Natural killer cell (primary cell): ENCODE measurements at regions not wholly inside any gene's neighbourhood (a gene's known extent, or its start where the extent isn't known, plus 50 kb on each side); places are given as distances from the start of the nearest gene placed in this dataset.

Experiments used
- ATAC-seq, 3 donors: fragments of 150-1000 bp in 2 of 3; fragments of 200-7000 bp in 1 of 3; cut with Tn5 transposase; 1 replicate in 1 of 3; 2 replicates in 2 of 3; pipeline ENCODE4 v1.10.0; 2021; ENCODE audit warnings: mild to moderate bottlenecking in 2 of 3, moderate library complexity in 2 of 3
- DNase-seq, 2 donors: peaks; one replicate each; pipeline versions ENCODE4 v3.0.0 to v3.0.0-alpha.2; 2013 to 2021; ENCODE audit warnings: mixed read lengths in 1 of 2
- H3K27ac ChIP-seq: one replicate; pipeline ENCODE4 v1.5.1; 2013; ENCODE audit warnings: mild to moderate bottlenecking, low read length
- H3K27me3 ChIP-seq: one replicate; pipeline ENCODE4 v1.6.1; 2013; ENCODE audit warnings: low read length; ENCODE audit not compliant: control insufficient read depth, insufficient read depth
- H3K36me3 ChIP-seq: one replicate; pipeline ENCODE4 v1.6.1; 2013; ENCODE audit warnings: low read length; ENCODE audit not compliant: control insufficient read depth, insufficient read depth
- H3K4me1 ChIP-seq: one replicate; pipeline ENCODE4 v1.6.1; 2013; ENCODE audit warnings: low read length; ENCODE audit not compliant: control insufficient read depth, insufficient read depth
- H3K4me3 ChIP-seq: one replicate; pipeline ENCODE4 v1.5.1; 2013; ENCODE audit warnings: low read length
- H3K9me3 ChIP-seq: one replicate; pipeline ENCODE4 v1.6.1; 2013; ENCODE audit warnings: low read length; ENCODE audit not compliant: control insufficient read depth, insufficient read depth
- H3K27ac Mint-ChIP-seq, 2 donors: one replicate each; pipeline ENCODE4 v1.8.0; 2022; ENCODE audit warnings: mild to moderate bottlenecking in 2 of 2, mixed read lengths in 2 of 2, moderate library complexity in 1 of 2
- H3K27me3 Mint-ChIP-seq, 2 donors: one replicate each; pipeline ENCODE4 v1.8.0; 2022; ENCODE audit warnings: low read depth in 2 of 2, mixed read lengths in 2 of 2
- H3K36me3 Mint-ChIP-seq: one replicate; pipeline ENCODE4 v1.8.0; 2022; ENCODE audit warnings: mixed read lengths
- H3K4me1 Mint-ChIP-seq, 2 donors: one replicate each; pipeline ENCODE4 v1.8.0; 2022; ENCODE audit warnings: mixed read lengths in 2 of 2
- H3K4me3 Mint-ChIP-seq: one replicate; pipeline ENCODE4 v1.8.0; 2022; ENCODE audit warnings: mild to moderate bottlenecking, moderate library complexity, mixed read lengths
- H3K9me3 Mint-ChIP-seq, 2 donors: one replicate each; pipeline ENCODE4 v1.8.0; 2022; ENCODE audit warnings: mixed read lengths in 2 of 2
- WGBS: methylation state at CpG from one replicate; pipeline ENCODE4 v1.1.7; 2013; ENCODE audit warnings: missing lambda C conversion rate; ENCODE audit not compliant: insufficient coverage; 5-methylcytosine and 5-hydroxymethylcytosine counted together
- intact Hi-C: fragments of 100-400 bp; cut with micrococcal nuclease; formaldehyde crosslinking; loops from one replicate; pipeline ENCODE4 v1.14.2; 2022
- TF ChIP-seq, protein P1 (sequence below): fragments of 200-600 bp; IDR thresholded peaks from one replicate; pipeline ENCODE4 v1.8.0; 2022; ENCODE audit warnings: antibody characterized with exemption

DNA sequence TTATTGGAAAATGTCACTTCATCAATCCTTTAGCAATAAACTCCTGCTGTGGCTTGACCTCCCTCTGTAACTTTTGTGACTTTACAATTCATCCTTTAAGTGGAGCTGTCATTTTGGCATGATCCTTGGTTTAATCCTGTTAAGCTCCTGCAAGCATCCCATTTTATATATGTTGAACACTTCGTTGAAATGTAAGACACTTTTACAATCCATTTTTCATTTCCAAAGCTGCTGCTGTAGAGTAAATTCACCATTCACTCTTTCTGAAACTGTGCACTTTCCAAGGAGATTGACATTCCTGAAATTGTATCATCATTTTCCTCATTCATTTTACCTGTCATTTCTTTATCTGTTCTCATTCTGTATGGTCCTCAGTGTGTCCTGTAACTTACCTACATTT, 1003.2 kb upstream of the GOT2 start:
- TF ChIP-seq, protein P1, sequence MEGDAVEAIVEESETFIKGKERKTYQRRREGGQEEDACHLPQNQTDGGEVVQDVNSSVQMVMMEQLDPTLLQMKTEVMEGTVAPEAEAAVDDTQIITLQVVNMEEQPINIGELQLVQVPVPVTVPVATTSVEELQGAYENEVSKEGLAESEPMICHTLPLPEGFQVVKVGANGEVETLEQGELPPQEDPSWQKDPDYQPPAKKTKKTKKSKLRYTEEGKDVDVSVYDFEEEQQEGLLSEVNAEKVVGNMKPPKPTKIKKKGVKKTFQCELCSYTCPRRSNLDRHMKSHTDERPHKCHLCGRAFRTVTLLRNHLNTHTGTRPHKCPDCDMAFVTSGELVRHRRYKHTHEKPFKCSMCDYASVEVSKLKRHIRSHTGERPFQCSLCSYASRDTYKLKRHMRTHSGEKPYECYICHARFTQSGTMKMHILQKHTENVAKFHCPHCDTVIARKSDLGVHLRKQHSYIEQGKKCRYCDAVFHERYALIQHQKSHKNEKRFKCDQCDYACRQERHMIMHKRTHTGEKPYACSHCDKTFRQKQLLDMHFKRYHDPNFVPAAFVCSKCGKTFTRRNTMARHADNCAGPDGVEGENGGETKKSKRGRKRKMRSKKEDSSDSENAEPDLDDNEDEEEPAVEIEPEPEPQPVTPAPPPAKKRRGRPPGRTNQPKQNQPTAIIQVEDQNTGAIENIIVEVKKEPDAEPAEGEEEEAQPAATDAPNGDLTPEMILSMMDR: no peak
- Mint-ChIP-seq H3K36me3 (peaks cover 1% of the 10 kb centered on the region), H3K4me1 (no peaks in the 10 kb centered on the region), H3K9me3 (peaks cover 12 to 21% of the 10 kb centered on the region in 2 donors), H3K27me3 (no peaks in the 10 kb centered on the region), H3K27ac (no peak overlapping the region), H3K4me3 (no peak overlapping the region)
- Histone ChIP-seq H3K27ac (no peak overlapping the region), H3K4me1 (no peaks in the 10 kb centered on the region), H3K4me3 (no peak overlapping the region), H3K9me3 (no peaks in the 10 kb centered on the region), H3K36me3 (no peaks in the 10 kb centered on the region), H3K27me3 (no peaks in the 10 kb centered on the region)
- DNase-seq (no peak), ATAC-seq (no peak)
- intact Hi-C loops: no loop called here
- 57% methylated on average over 1 of the region's 1 CpG for WGBS

DNA sequence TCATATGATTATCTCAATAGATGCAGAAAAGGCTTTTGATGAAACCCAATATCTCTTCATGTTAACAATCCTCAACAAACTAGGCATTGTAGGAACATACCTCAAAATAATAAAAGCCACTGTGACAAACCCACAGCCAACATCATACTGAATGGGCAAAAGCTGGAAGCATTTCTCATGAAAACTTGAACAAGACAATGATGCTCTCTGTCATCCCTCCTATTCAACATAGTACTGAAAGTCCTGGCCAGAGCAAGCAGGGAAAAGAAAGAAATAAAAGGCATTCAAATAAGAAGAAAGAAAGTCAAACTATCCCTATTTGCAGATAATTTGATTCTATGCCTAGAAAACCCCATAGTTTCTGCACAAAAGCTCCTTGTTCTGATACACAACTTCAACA, 999.2 kb upstream of the GOT2 start:
- Histone ChIP-seq H3K27me3 (no peaks in the 10 kb centered on the region), H3K4me3 (no peak overlapping the region), H3K9me3 (peaks cover 12% of the 10 kb centered on the region), H3K27ac (no peak overlapping the region), H3K36me3 (no peaks in the 10 kb centered on the region), H3K4me1 (no peaks in the 10 kb centered on the region)
- intact Hi-C loops: no loop called here
- no peaks in the 10 kb centered on the region for H3K4me1 Mint-ChIP-seq
- DNase-seq (no peak), ATAC-seq (no peak)
- TF ChIP-seq, protein P1: no peak
- no peak overlapping the region for H3K27ac Mint-ChIP-seq
- H3K36me3 Mint-ChIP-seq: no peaks in the 10 kb centered on the region
- H3K4me3 Mint-ChIP-seq: no peak overlapping the region
- H3K27me3 Mint-ChIP-seq: no peaks in the 10 kb centered on the region
- peaks cover 23 to 32% of the 10 kb centered on the region in 2 donors for H3K9me3 Mint-ChIP-seq

DNA sequence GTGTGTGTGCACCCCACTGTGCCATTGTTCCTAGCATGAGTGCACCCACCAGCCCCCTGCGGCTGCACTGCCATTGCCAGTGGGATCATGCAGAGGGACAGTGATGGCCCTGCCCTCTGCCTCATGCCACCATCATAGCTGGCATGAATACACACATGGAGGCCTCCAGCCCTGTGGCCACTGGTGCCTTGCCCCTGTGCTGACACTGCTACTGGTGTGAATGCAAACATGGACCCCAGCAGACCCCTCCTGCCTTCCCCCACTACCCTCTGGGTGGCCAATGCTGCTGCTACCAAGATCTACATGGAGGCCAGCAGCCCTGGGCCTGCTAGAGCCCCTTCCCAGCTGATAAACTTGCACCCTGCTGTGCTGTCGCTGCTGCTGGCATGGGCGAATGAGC, 995.5 kb upstream of the GOT2 start:
- WGBS: 97% methylated on average over 3 of the region's 3 CpGs
- Histone ChIP-seq H3K9me3 (peaks cover 14% of the 10 kb centered on the region), H3K27me3 (no peaks in the 10 kb centered on the region), H3K36me3 (no peaks in the 10 kb centered on the region), H3K4me1 (no peaks in the 10 kb centered on the region), H3K4me3 (no peak overlapping the region), H3K27ac (no peak overlapping the region)
- Mint-ChIP-seq H3K4me1 (no peaks in the 10 kb centered on the region), H3K27me3 (no peaks in the 10 kb centered on the region), H3K9me3 (peaks cover 20 to 25% of the 10 kb centered on the region in 2 donors), H3K27ac (no peak overlapping the region), H3K4me3 (no peak overlapping the region), H3K36me3 (no peaks in the 10 kb centered on the region)
- TF ChIP-seq, protein P1: no peak
- intact Hi-C loops: no loop called here
- no peak for DNase-seq
- ATAC-seq: no peak

DNA sequence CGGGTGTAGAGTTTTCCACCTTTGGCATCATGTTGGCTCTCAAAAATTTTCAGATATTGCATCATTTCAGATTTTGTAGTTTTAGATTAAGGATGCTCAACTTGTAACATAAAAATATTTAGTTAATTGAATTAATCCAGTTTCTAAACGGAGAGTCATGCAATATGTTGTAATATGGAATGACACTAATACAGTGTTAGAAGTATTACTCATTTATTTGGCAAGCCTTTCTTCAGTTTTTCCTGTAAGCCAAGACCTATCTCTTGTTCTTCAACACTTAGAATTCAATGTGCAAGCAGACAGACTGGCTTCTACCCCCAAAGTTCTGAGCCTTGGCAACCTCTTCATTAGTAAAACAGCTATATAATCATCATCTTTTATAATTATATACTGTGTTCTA, 985.0 kb upstream of the GOT2 start:
- no peak for ATAC-seq
- Histone ChIP-seq H3K27me3 (no peaks in the 10 kb centered on the region), H3K9me3 (no peaks in the 10 kb centered on the region), H3K4me1 (no peaks in the 10 kb centered on the region), H3K36me3 (no peaks in the 10 kb centered on the region), H3K4me3 (no peak overlapping the region), H3K27ac (no peak overlapping the region)
- Mint-ChIP-seq H3K4me3 (no peak overlapping the region), H3K36me3 (no peaks in the 10 kb centered on the region), H3K27ac (no peak overlapping the region), H3K27me3 (no peaks in the 10 kb centered on the region), H3K4me1 (no peaks in the 10 kb centered on the region), H3K9me3 (peaks cover 0 to 2% of the 10 kb centered on the region in 2 donors)
- 100% methylated on average over 1 of the region's 2 CpGs for WGBS
- no peak for DNase-seq
- TF ChIP-seq, protein P1: no peak
- intact Hi-C loops: no loop called here
